ENCODE measurements at regions not wholly inside any gene's neighbourhood (a gene's known extent, or its start where the extent isn't known, plus 50 kb on each side); places are given as distances from the start of the nearest gene placed in this dataset.

DNA sequence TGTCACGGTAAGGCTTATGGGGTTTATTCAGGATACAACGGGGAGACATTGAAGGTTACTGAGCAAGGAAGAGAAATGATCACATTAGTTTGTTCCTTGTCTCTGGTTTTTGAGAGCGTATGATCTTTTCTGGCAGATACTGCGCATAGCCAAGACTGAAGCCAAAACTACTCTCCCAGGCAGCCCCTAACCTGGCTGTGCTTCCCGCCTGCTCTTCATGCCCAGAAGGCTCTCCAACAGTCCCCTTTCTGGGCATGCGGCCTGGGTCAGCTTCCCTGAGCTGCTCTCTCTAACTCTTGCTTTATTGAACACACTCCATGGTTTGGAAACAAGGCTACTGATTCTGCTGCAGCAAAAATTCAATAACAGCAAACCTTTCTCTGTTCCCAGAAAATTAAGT lies 306.6 kb downstream of the BUD13 start:
- no peak overlapping the region for H3K27ac ChIP-seq
- intact Hi-C loops (cut with DNase I), result no loop called here
- WGBS, 3 donors, result 51 to 73% (median 60%) methylated on average over 6 of the region's 6 CpGs
- no peak for TF ChIP-seq CTCF (IDR thresholded peaks at IDR 0.05)
- no peak overlapping the region for H3K4me3 ChIP-seq
- no peaks in the 10 kb centered on the region for H3K27me3 ChIP-seq (ENCODE audit: insufficient read depth in 3 of 3, low read length in 2 of 3)
- H3K36me3 ChIP-seq (ENCODE audit: insufficient read depth in 1 of 2, low read depth in 1 of 2), result no peaks in the 10 kb centered on the region
- DNase-seq, result no peak
- H3K4me1 ChIP-seq, result no peaks in the 10 kb centered on the region
- H3K9me3 ChIP-seq, result no peaks in the 10 kb centered on the region
- ATAC-seq, result no peak

GRCh38 chr11:116465056-116465455 lies 307.7 kb downstream of the BUD13 start:
- WGBS, 3 donors, result 41 to 70% (median 42%) methylated on average over 4 of the region's 4 CpGs
- TF ChIP-seq CTCF (IDR thresholded peaks at IDR 0.05), result no peak
- ATAC-seq (no peak), DNase-seq (no peak)
- no peak overlapping the region for H3K4me3 ChIP-seq
- intact Hi-C loops (cut with DNase I), result no loop called here
- no peak overlapping the region for H3K27ac ChIP-seq
- H3K36me3 ChIP-seq (ENCODE audit: insufficient read depth in 1 of 2, low read depth in 1 of 2), result no peaks in the 10 kb centered on the region
- no peaks in the 10 kb centered on the region for H3K9me3 ChIP-seq
- no peaks in the 10 kb centered on the region for H3K27me3 ChIP-seq (ENCODE audit: insufficient read depth in 3 of 3, low read length in 2 of 3)
- no peaks in the 10 kb centered on the region for H3K4me1 ChIP-seq

GRCh38 chr11:116461789-116462188 lies 311.0 kb downstream of the BUD13 start:
- TF ChIP-seq CTCF (IDR thresholded peaks at IDR 0.05), result no peak
- no peaks in the 10 kb centered on the region for H3K27me3 ChIP-seq (ENCODE audit: insufficient read depth in 3 of 3, low read length in 2 of 3)
- WGBS, 3 donors, result 28 to 40% (median 30%) methylated on average over 2 of the region's 2 CpGs
- H3K4me3 ChIP-seq, result no peak overlapping the region
- H3K4me1 ChIP-seq, result no peaks in the 10 kb centered on the region
- DNase-seq (no peak), ATAC-seq (no peak)
- H3K9me3 ChIP-seq, result no peaks in the 10 kb centered on the region
- intact Hi-C loops (cut with DNase I), result no loop called here
- no peak overlapping the region for H3K27ac ChIP-seq
- H3K36me3 ChIP-seq (ENCODE audit: insufficient read depth in 1 of 2, low read depth in 1 of 2), result no peaks in the 10 kb centered on the region

GRCh38 chr11:116460156-116460920 lies 312.4 kb downstream of the BUD13 start:
- Histone ChIP-seq H3K27me3 (ENCODE audit: insufficient read depth in 3 of 3, low read length in 2 of 3) (no peaks in the 10 kb centered on the region), H3K27ac (no peak overlapping the region), H3K9me3 (no peaks in the 10 kb centered on the region), H3K4me3 (no peak overlapping the region), H3K36me3 (ENCODE audit: insufficient read depth in 1 of 2, low read depth in 1 of 2) (no peaks in the 10 kb centered on the region), H3K4me1 (no peaks in the 10 kb centered on the region)
- ATAC-seq, result no peak
- TF ChIP-seq CTCF (IDR thresholded peaks at IDR 0.05), result no peak
- WGBS, 3 donors, result 89 to 96% (median 94%) methylated on average over 3 of the region's 3 CpGs
- intact Hi-C loops (cut with DNase I), result no loop called here
- DNase-seq, result no peak
